ENCODE measurements at regions not wholly inside any gene's neighbourhood (a gene's known extent, or its start where the extent isn't known, plus 50 kb on each side); places are given as distances from the start of the nearest gene placed in this dataset.

GRCh38 chr13:44174769-44175425, 198.7 kb upstream of the SERP2 start:
- TF ChIP-seq CTCF (conservative IDR thresholded peaks at IDR 0.05 in 1 of 2, IDR thresholded peaks at IDR 0.05 in 1 of 2; ENCODE audit: extremely low read depth in 1 of 2, insufficient read depth in 1 of 2, low read depth in 1 of 2, low read length in 2 of 2) = no peak
- TF ChIP-seq EZH2 (IDR thresholded peaks at IDR 0.05; ENCODE audit: borderline replicate concordance, low read length) = no peak

Data from mammary epithelial cell (primary cell).